Body of pancreas (tissue), 4 donors: ENCODE measurements at regions not wholly inside any gene's neighbourhood (a gene's known extent, or its start where the extent isn't known, plus 50 kb on each side); places are given as distances from the start of the nearest gene placed in this dataset.
A peak's percentile ranks its signal among the peaks of the same experiment; 100 is the strongest.

ENCODE experiments used
- ATAC-seq: fragments of 150-250 bp; one replicate; pipeline ENCODE4 v1.9.1; 2016
- DNase-seq, 4 donors: peaks; one replicate each; pipeline ENCODE4 v3.0.0-alpha.2; 2019
- H3K27ac ChIP-seq, 4 donors: fragments of 200-600 bp; sonication (generic); 1 replicate in 3 of 4; 2 replicates in 1 of 4; pipeline versions ENCODE4 v1.5.1 to v1.6.1; 2016 to 2019; ENCODE audit warnings: mild to moderate bottlenecking in 1 of 4, mixed read lengths in 1 of 4, moderate library complexity in 1 of 4
- H3K27me3 ChIP-seq, 2 donors: fragments of 200-600 bp; sonication (generic); one replicate each; pipeline ENCODE4 v1.6.0; 2016; ENCODE audit warnings: mild to moderate bottlenecking in 1 of 2
- H3K36me3 ChIP-seq, 2 donors: fragments of 200-600 bp; sonication (generic); replicated peaks in 1 of 2; 2 replicates each; pipeline ENCODE4 v1.5.1; 2016; ENCODE audit warnings: low read depth in 2 of 2; ENCODE audit not compliant: insufficient read depth in 1 of 2
- H3K4me1 ChIP-seq: fragments of 200-600 bp; sonication (generic); one replicate; pipeline ENCODE4 v1.6.0; 2016
- H3K4me3 ChIP-seq, 2 donors: fragments of 200-600 bp; sonication (generic); 1 replicate in 1 of 2; 2 replicates in 1 of 2; pipeline ENCODE4 v1.5.1; 2016 to 2019
- H3K9me3 ChIP-seq, 3 donors: fragments of 200-600 bp; sonication (generic); 1 replicate in 2 of 3; 2 replicates in 1 of 3; pipeline ENCODE4 v1.5.1; 2016
- POLR2A ChIP-seq, 3 donors: fragments of 450-650 bp; IDR thresholded peaks; one replicate each; pipeline ENCODE4 v1.6.1; 2016; ENCODE audit warnings: antibody characterized with exemption in 3 of 3, mild to moderate bottlenecking in 2 of 3
- WGBS, 2 donors: methylation state at CpG; one replicate each; pipeline ENCODE4 v1.1.5; 2017; 5-methylcytosine and 5-hydroxymethylcytosine counted together
- intact Hi-C: fragments of 100-400 bp; cut with DNase I; formaldehyde crosslinking; loops from one replicate; pipeline ENCODE4 v1.15.1; 2023
- TF ChIP-seq, protein P1 (sequence below), 7 experiments: fragments of 450-650 bp in 4 of 7; fragments of 200-600 bp in 3 of 7; sonication (generic) in 3 of 7; IDR thresholded peaks; one replicate each; pipeline ENCODE4 v1.5.1; 2016 to 2019; ENCODE audit warnings: antibody characterized with exemption in 7 of 7

DNA sequence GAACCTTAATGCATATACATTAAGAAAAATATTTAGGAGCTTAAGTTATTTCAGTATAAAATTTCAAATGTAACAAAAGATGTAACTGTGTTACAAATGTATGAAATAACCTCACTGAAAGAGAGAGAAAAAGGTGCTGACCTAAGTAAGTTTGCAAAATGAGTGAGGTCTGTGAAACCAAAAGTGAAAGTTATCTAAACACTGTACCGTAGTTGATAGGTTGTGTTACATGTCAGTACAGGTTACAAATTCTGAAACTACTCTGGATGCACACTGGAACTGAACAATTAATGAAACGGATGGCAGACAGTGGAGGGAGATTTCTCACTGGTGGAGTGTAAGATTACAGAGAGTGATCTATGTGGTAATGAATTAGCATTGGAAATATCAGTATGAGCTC is 420.7 kb downstream of the ZNF385D start:
- Histone ChIP-seq H3K27ac (no peak overlapping the region), H3K9me3 (no peaks in the 10 kb centered on the region), H3K27me3 (no peaks in the 10 kb centered on the region), H3K36me3 (no peaks in the 10 kb centered on the region), H3K4me1 (no peaks in the 10 kb centered on the region), H3K4me3 (no peak overlapping the region)
- ATAC-seq (no peak), DNase-seq (no peak)
- TF ChIP-seq POLR2A (IDR thresholded peaks at IDR 0.05), result no peak
- TF ChIP-seq, protein P1, sequence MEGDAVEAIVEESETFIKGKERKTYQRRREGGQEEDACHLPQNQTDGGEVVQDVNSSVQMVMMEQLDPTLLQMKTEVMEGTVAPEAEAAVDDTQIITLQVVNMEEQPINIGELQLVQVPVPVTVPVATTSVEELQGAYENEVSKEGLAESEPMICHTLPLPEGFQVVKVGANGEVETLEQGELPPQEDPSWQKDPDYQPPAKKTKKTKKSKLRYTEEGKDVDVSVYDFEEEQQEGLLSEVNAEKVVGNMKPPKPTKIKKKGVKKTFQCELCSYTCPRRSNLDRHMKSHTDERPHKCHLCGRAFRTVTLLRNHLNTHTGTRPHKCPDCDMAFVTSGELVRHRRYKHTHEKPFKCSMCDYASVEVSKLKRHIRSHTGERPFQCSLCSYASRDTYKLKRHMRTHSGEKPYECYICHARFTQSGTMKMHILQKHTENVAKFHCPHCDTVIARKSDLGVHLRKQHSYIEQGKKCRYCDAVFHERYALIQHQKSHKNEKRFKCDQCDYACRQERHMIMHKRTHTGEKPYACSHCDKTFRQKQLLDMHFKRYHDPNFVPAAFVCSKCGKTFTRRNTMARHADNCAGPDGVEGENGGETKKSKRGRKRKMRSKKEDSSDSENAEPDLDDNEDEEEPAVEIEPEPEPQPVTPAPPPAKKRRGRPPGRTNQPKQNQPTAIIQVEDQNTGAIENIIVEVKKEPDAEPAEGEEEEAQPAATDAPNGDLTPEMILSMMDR (IDR thresholded peaks at IDR 0.05), result no peak
- WGBS, 2 donors, result 25 to 32% methylated on average over 2 of the region's 2 CpGs
- intact Hi-C loops, result no loop called here

DNA sequence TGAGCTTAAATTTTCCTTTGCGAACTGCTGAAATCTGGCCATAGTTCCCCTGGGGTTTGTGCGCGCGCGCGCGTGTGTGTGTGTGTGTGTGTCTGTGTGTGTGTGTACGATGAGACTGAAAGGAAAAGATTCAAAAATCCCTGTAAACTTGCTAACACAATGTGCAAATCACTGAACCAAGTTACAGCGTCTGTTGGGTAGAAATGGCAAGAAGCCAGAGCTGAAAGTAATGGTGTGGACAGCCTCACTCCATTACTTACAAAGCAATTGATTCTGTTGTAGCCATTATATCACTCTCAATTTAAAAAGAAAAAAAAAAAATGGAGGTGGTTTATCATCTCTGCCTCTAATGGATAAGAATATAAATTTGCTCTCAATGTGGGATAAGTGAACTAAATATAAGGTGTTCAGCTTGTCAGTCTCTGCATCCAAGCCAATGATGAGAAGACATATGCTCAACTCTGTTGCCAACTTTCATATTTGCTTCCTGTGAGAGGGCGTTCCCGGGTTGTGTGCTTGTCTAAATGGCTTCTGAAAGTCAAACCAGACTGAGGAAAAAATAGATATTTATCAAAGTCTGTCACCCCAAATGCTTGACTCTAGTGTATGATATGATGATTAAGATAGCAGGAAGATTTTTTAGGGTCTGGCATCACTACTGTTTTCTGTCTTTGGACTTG is 422.2 kb downstream of the ZNF385D start:
- no peaks in the 10 kb centered on the region for H3K4me1 ChIP-seq
- no peak overlapping the region for H3K27ac ChIP-seq
- H3K36me3 ChIP-seq, result no peaks in the 10 kb centered on the region
- DNase-seq (no peak), ATAC-seq (no peak)
- intact Hi-C loops, result no loop called here
- no peak overlapping the region for H3K4me3 ChIP-seq
- WGBS, 2 donors, result 76 to 89% methylated on average over 11 of the region's 11 CpGs
- TF ChIP-seq, protein P1 (IDR thresholded peaks at IDR 0.05), result no peak
- TF ChIP-seq POLR2A (IDR thresholded peaks at IDR 0.05), result no peak
- no peaks in the 10 kb centered on the region for H3K9me3 ChIP-seq
- no peaks in the 10 kb centered on the region for H3K27me3 ChIP-seq

DNA sequence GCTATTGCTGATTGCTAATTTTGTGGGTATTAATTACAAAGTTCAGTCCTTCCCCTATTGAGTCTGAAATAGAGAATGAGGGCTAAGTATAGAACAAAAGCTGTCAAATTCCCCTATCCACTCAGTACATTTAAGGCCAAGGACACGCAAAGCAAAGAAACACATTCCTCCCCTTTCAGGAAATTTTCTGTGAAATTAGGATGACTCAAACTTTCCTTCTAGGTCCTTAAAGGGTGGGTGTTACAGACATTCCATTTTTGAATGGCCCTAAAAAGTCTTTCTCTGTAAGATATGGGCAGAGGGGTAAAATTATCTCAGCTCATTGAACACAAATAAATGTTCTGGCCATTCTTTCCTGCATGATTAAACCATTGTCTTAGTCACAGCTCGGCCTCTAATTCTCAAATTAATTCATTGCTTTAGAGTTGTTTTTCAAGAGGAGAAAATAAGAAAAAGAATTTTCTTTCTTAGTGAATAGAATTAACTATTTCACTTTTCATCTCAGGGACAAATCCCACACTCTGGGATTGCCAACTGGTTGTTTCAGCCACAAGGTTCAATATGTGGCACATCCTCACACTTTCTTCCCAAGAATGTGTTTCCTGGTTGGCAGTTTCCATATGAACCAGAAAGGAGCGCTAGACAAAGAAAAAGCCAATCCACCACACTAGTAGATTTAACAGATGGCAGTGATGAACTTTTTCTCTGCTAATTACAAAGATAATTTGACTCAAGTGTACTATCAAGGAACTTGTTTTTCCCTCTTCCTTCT is 424.1 kb downstream of the ZNF385D start:
- Histone ChIP-seq H3K4me1 (no peaks in the 10 kb centered on the region), H3K4me3 (no peak overlapping the region), H3K27me3 (no peaks in the 10 kb centered on the region), H3K36me3 (no peaks in the 10 kb centered on the region), H3K9me3 (no peaks in the 10 kb centered on the region), H3K27ac (no peak overlapping the region)
- intact Hi-C loops, result no loop called here
- DNase-seq (no peak), ATAC-seq (peak; percentile 24)
- WGBS, 2 donors, result 63 to 70% methylated on average over 3 of the region's 3 CpGs
- no peak for TF ChIP-seq POLR2A (IDR thresholded peaks at IDR 0.05)
- TF ChIP-seq, protein P1 (IDR thresholded peaks at IDR 0.05), result no peak

DNA sequence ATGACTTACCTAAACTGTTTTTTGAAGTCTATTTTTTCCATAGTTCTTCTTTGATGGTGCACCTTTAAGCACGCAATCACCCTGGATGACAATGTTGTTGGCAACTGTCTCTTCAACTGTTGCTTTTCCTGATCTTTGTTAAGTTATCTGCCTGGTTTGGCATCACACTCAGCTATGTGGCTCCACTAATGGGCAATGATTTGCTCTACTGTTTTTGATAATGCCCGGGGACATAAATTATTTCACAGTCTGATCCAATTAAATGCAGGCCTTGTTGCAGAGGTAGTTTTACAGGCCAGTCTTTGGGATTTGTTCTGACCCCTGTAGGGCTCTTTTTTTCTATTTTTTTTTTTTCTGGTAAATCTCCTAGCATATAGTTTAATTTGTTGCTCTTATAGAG is 436.3 kb downstream of the ZNF385D start:
- no peak for DNase-seq
- no peaks in the 10 kb centered on the region for H3K4me1 ChIP-seq
- TF ChIP-seq, protein P1 (IDR thresholded peaks at IDR 0.05), result no peak
- TF ChIP-seq POLR2A (IDR thresholded peaks at IDR 0.05), result no peak
- H3K9me3 ChIP-seq, result no peaks in the 10 kb centered on the region
- WGBS, 2 donors, result 65 to 86% methylated on average over 2 of the region's 2 CpGs
- no peak overlapping the region for H3K4me3 ChIP-seq
- H3K36me3 ChIP-seq, result no peaks in the 10 kb centered on the region
- no peak overlapping the region for H3K27ac ChIP-seq
- no peaks in the 10 kb centered on the region for H3K27me3 ChIP-seq
- ATAC-seq, result no peak
- intact Hi-C loops, result no loop called here
